Hepatocyte (in vitro differentiated cells): ENCODE measurements at regions not wholly inside any gene's neighbourhood (a gene's known extent, or its start where the extent isn't known, plus 50 kb on each side); places are given as distances from the start of the nearest gene placed in this dataset.
"Not testable (repeated sequence)": the region's sequence is repeated elsewhere in the genome, so short reads cannot be mapped to it uniquely, and the experiment has no call there.

Experiments used
- DNase-seq: peaks from one replicate; pipeline ENCODE4 v3.0.0-alpha.2; 2016; ENCODE audit warnings: low spot score
- H2AFZ ChIP-seq: fragments of 200-600 bp; sonication (generic); 2 replicates; pipeline ENCODE4 v1.6.0; 2016; ENCODE audit warnings: antibody characterized with exemption, mild to moderate bottlenecking
- H3K27ac ChIP-seq: fragments of 200-600 bp; sonication (generic); 2 replicates; pipeline ENCODE4 v1.5.1; 2016; ENCODE audit warnings: mild to moderate bottlenecking
- H3K27me3 ChIP-seq: fragments of 200-600 bp; sonication (generic); 2 replicates; pipeline ENCODE4 v1.6.1; 2016
- H3K36me3 ChIP-seq: fragments of 200-600 bp; sonication (generic); replicated peaks from 2 replicates; pipeline ENCODE4 v1.5.1; 2016; ENCODE audit warnings: low read depth; ENCODE audit not compliant: insufficient read depth
- H3K4me1 ChIP-seq: fragments of 200-600 bp; sonication (generic); 2 replicates; pipeline ENCODE4 v1.5.1; 2016; ENCODE audit warnings: mild to moderate bottlenecking, moderate library complexity; ENCODE audit not compliant: insufficient read depth
- H3K4me2 ChIP-seq: fragments of 200-600 bp; sonication (generic); 2 replicates; pipeline ENCODE4 v1.6.0; 2016
- H3K4me3 ChIP-seq: fragments of 200-600 bp; sonication (generic); 2 replicates; pipeline ENCODE4 v1.5.1; 2016; ENCODE audit warnings: mild to moderate bottlenecking
- H3K79me2 ChIP-seq: fragments of 200-600 bp; sonication (generic); 2 replicates; pipeline ENCODE4 v1.6.0; 2017; ENCODE audit warnings: mild to moderate bottlenecking
- H3K9me2 ChIP-seq: fragments of 200-600 bp; sonication (generic); replicated peaks from 2 replicates; pipeline ENCODE4 v1.6.0; 2017; ENCODE audit warnings: mild to moderate bottlenecking; ENCODE audit not compliant: insufficient read depth
- H3K9me3 ChIP-seq: fragments of 200-600 bp; sonication (generic); 2 replicates; pipeline ENCODE4 v1.5.1; 2016; ENCODE audit warnings: low read depth, mild to moderate bottlenecking
- H4K20me1 ChIP-seq: fragments of 200-600 bp; sonication (generic); 2 replicates; pipeline ENCODE4 v1.6.0; 2016; ENCODE audit warnings: mild to moderate bottlenecking; ENCODE audit not compliant: insufficient read depth, poor library complexity, severe bottlenecking
- EZH2 ChIP-seq: fragments of 200-600 bp; sonication (generic); IDR thresholded peaks from 2 replicates; pipeline ENCODE4 v1.6.1; 2016; ENCODE audit warnings: antibody characterized with exemption, mild to moderate bottlenecking, borderline replicate concordance
- EZH2phosphoT487 ChIP-seq: fragments of 200-600 bp; sonication (generic); IDR thresholded peaks from one replicate; pipeline ENCODE4 v1.6.1; 2018; ENCODE audit warnings: antibody characterized with exemption, mild to moderate bottlenecking, low read depth, moderate library complexity; ENCODE audit not compliant: unreplicated experiment, severe bottlenecking
- WGBS: methylation state at CpG from one replicate; pipeline ENCODE4 v1.1.6; 2016; ENCODE audit warnings: low lambda C conversion rate; ENCODE audit errors: missing lambda C conversion rate; 5-methylcytosine and 5-hydroxymethylcytosine counted together
- TF ChIP-seq, protein P1 (sequence below): fragments of 200-600 bp; sonication (generic); IDR thresholded peaks from 2 replicates; pipeline ENCODE4 v1.5.1; 2016; ENCODE audit warnings: antibody characterized with exemption, mild to moderate bottlenecking; ENCODE audit not compliant: poor library complexity

DNA sequence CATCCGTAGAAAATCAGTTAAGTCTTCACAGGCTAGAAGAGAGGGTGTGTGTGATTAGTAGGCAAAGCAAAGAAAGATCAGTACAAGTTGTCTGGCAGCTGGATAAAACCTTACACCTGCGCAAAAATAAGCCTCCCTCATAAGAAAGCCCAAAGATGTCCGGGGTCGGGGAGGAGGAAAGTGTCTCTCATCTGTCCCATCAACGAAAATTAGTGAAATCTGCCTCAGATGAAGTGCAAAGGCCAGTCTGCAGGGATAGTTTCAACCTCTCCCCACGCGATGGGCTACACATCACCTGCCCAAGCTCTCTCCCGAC lies 333.9 kb downstream of the SRGAP2C start:
- WGBS: 12% methylated on average over 8 of the region's 8 CpGs

DNA sequence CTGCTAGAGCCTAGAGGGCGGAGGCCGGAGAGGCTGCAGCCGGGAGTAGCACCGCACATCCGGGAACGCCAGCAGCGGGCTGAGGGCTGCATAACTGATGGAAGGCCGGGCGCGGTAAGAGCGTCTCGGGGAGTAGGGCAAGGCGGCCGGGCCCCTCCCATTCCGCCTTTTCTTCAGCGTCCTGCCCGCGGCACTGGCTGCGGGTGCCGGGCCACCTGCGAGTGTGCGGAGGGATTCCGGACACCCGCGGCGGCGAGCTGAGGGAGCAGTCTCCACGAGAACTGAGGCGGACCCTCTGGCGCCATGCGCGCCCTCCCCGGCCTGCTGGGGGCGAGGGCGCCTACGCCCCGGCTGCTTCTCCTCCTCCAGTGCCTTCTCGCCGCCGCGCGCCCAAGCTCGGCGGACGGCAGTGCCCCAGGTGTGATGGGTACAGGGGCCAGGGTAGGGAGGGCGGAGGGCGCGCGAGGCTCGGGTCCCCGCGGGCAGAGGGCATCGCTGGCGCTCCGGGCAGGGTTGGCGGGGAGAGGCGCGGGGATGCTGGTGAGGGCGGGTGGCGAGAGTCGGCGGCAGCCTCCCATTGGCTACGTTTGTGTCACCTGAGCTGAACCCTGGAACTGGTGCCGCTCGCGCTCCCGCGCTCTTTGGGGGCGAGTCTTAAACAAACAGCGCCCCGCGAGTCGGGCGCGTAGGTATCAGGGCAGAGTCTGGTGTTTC lies 334.4 kb downstream of the SRGAP2C start:
- under 1% methylated on average over 60 of the region's 75 CpGs for WGBS
- peak; percentile 63 for DNase-seq
- no peak for TF ChIP-seq EZH2phosphoT487
- TF ChIP-seq, protein P1, sequence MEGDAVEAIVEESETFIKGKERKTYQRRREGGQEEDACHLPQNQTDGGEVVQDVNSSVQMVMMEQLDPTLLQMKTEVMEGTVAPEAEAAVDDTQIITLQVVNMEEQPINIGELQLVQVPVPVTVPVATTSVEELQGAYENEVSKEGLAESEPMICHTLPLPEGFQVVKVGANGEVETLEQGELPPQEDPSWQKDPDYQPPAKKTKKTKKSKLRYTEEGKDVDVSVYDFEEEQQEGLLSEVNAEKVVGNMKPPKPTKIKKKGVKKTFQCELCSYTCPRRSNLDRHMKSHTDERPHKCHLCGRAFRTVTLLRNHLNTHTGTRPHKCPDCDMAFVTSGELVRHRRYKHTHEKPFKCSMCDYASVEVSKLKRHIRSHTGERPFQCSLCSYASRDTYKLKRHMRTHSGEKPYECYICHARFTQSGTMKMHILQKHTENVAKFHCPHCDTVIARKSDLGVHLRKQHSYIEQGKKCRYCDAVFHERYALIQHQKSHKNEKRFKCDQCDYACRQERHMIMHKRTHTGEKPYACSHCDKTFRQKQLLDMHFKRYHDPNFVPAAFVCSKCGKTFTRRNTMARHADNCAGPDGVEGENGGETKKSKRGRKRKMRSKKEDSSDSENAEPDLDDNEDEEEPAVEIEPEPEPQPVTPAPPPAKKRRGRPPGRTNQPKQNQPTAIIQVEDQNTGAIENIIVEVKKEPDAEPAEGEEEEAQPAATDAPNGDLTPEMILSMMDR: no peak
- no peak for TF ChIP-seq EZH2
- H3K4me1 ChIP-seq: peaks cover 2% of the 10 kb centered on the region
- no peaks in the 10 kb centered on the region for H3K9me3 ChIP-seq
- H3K36me3 ChIP-seq: no peaks in the 10 kb centered on the region
- H2AFZ ChIP-seq: peak overlapping the region; percentile 80
- H3K27ac ChIP-seq: no peak overlapping the region
- H4K20me1 ChIP-seq: no peaks in the 10 kb centered on the region
- no peaks in the 10 kb centered on the region for H3K79me2 ChIP-seq
- H3K4me2 ChIP-seq: peak overlapping the region; percentile 94
- peaks cover 3% of the 10 kb centered on the region for H3K27me3 ChIP-seq
- peak overlapping the region; percentile 72 for H3K4me3 ChIP-seq
- H3K9me2 ChIP-seq: no peaks in the 10 kb centered on the region

More for the DNA sequence above, 333.9 kb downstream of the SRGAP2C start:
- no peaks in the 10 kb centered on the region for H3K9me3 ChIP-seq
- H3K27me3 ChIP-seq: peaks cover 3% of the 10 kb centered on the region
- no peaks in the 10 kb centered on the region for H4K20me1 ChIP-seq
- H3K4me3 ChIP-seq: no peak overlapping the region
- H3K4me2 ChIP-seq: peak overlapping the region; percentile 94
- no peaks in the 10 kb centered on the region for H3K36me3 ChIP-seq
- TF ChIP-seq EZH2: no peak
- TF ChIP-seq, protein P1: no peak
- TF ChIP-seq EZH2phosphoT487: no peak
- H3K9me2 ChIP-seq: no peaks in the 10 kb centered on the region
- H3K79me2 ChIP-seq: no peaks in the 10 kb centered on the region
- H2AFZ ChIP-seq: peak overlapping the region; percentile 80
- DNase-seq: no peak
- H3K4me1 ChIP-seq: peaks cover 2% of the 10 kb centered on the region
- no peak overlapping the region for H3K27ac ChIP-seq

DNA sequence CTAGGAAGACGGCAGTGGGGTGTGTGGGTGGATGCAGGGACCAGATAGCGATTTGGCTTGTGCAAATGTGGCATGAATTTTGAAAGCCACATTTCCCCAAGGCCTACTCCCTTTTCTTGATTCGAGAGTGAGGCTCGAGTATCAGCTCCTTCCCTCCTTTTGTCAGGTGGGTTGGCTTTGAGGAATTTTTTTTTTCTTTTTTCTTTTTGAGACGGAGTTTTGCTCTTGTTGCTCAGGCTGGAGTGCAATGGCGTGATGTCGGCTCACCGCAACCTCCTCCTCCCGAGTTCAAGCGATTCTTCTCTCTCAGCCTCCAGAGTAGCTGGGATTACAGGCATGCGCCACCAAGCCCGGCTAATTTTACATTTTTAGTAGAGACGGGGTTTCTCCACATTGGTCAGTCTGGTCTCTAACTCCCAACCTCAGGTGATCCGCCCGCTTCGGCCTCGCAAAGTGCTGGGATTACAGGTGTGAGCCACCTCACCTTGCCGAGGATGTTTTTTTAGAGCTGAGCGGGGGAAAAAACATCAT lies 335.0 kb downstream of the SRGAP2C start:
- not testable (repeated sequence) for H3K36me3 ChIP-seq, H3K9me2 ChIP-seq, H3K27me3 ChIP-seq, DNase-seq, H3K27ac ChIP-seq, H4K20me1 ChIP-seq, H3K79me2 ChIP-seq, H3K4me1 ChIP-seq, H3K9me3 ChIP-seq
- H2AFZ ChIP-seq: peak overlapping the region; percentile 80
- H3K4me2 ChIP-seq: peak overlapping the region; percentile 94
- 56% methylated on average over 19 of the region's 19 CpGs for WGBS
- H3K4me3 ChIP-seq: peak overlapping the region; percentile 72

DNA sequence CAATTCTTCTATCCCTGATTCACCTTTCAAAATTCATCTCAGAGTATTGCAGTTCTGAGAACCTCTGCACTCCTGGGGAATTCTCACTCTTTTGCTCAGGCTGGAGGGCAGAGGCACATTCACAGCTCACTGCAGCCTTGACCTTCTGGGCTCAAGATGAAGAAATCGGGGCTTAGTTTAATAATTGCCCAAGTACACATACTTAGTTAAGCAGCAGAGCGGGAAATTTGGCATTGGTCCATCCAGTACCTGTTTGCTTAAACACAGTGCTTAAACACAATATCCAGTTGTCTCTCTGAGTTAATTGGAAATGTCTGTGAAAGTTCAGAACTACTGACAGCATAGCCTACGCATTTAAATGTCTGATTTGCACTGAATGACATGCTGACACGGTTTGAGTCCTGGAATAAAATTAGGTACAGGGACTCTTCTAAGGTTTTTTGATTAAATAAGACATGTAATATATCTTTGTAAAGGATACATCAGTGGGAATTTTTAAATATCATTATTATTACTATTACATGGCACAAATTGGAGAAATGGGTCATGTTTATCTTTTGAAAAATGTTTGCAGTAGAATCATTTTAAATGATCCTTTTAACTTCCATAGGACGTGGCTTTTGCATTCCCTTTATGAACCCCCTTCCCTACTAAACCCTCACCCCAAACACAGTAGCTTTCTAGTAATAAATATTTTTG lies 337.4 kb downstream of the SRGAP2C start:
- no peaks in the 10 kb centered on the region for H4K20me1 ChIP-seq
- 46% methylated on average over 5 of the region's 5 CpGs for WGBS
- H3K4me1 ChIP-seq: peaks cover 2% of the 10 kb centered on the region
- H3K27ac ChIP-seq: no peak overlapping the region
- no peaks in the 10 kb centered on the region for H3K79me2 ChIP-seq
- H2AFZ ChIP-seq: no peak overlapping the region
- no peaks in the 10 kb centered on the region for H3K9me3 ChIP-seq
- no peak overlapping the region for H3K4me3 ChIP-seq
- peak; percentile 55 for DNase-seq
- H3K9me2 ChIP-seq: no peaks in the 10 kb centered on the region
- TF ChIP-seq, protein P1: no peak
- no peak for TF ChIP-seq EZH2
- no peak for TF ChIP-seq EZH2phosphoT487
- H3K4me2 ChIP-seq: peak overlapping the region; percentile 31
- peaks cover 3% of the 10 kb centered on the region for H3K27me3 ChIP-seq
- no peaks in the 10 kb centered on the region for H3K36me3 ChIP-seq

DNA sequence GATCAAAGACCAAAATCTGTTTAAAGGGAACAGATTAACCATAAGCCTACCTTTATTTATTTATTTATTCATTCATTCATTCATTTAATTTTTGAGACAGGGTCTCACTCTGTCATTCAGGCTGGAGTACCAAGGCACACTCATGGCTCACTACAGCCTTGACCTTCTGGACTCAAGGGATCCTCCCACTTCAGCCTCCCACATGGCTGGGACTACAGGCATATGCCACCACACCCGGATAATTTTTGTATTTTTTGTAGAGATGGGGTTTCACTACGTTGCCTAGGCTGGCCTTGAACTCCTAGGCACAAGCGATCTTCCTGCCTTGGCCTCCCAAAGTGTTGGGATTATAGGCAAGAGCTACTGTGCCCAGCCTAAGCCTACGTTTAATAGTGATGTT lies 338.3 kb downstream of the SRGAP2C start:
- not testable (repeated sequence) for H3K79me2 ChIP-seq, H2AFZ ChIP-seq, H3K36me3 ChIP-seq, H3K9me2 ChIP-seq, H3K9me3 ChIP-seq, H3K4me3 ChIP-seq, H3K27me3 ChIP-seq, H3K4me1 ChIP-seq, H3K27ac ChIP-seq, H3K4me2 ChIP-seq, H4K20me1 ChIP-seq, DNase-seq
- WGBS: 91% methylated on average over 4 of the region's 4 CpGs
